ENCODE measurements at regions not wholly inside any gene's neighbourhood (a gene's known extent, or its start where the extent isn't known, plus 50 kb on each side); places are given as distances from the start of the nearest gene placed in this dataset.

GRCh38 chr10:130781206-130781605 is 530.3 kb downstream of the TCERG1L start:
- ChIA-PET POLR2A (no interaction called here), CTCF (no interaction called here)
- Mint-ChIP-seq H3K4me1 (no peaks in the 10 kb centered on the region), H3K36me3 (no peaks in the 10 kb centered on the region), H3K27ac (no peak overlapping the region), H3K27me3 (no peaks in the 10 kb centered on the region), H3K4me3 (no peak overlapping the region), H3K9me3 (peaks cover 0 to 4% (median 0%) of the 10 kb centered on the region in 3 donors)
- no peaks in the 10 kb centered on the region for H3K9me3 ChIP-seq
- H3K27ac ChIP-seq (ENCODE audit: low read length): no peak overlapping the region
- no peaks in the 10 kb centered on the region for H3K36me3 ChIP-seq (ENCODE audit: control insufficient read depth in 2 of 2, extremely low read depth in 1 of 2, insufficient read depth in 1 of 2, low read length in 1 of 2)
- no peaks in the 10 kb centered on the region for H3K27me3 ChIP-seq (replicated peaks in 1 of 2; ENCODE audit: control insufficient read depth in 2 of 2, extremely low read depth in 1 of 2, insufficient read depth in 2 of 2, low read length in 1 of 2)
- 73% methylated on average over 6 of the region's 8 CpGs for WGBS (ENCODE audit: insufficient coverage)
- no peak for ATAC-seq (replicated peaks in 1 of 4)
- DNase-seq: no peak
- H3K4me1 ChIP-seq (ENCODE audit: control insufficient read depth in 1 of 2, extremely low read depth in 1 of 2, insufficient read depth in 2 of 2, low read length in 2 of 2): no peaks in the 10 kb centered on the region
- H3K4me3 ChIP-seq (ENCODE audit: control insufficient read depth in 1 of 2, extremely low read depth in 1 of 2, low read length in 1 of 2): no peak overlapping the region

- H3K9me3 Mint-ChIP-seq: peaks cover 0 to under 1% (median 0%) of the 10 kb centered on the region in 3 donors
- no peak for ATAC-seq (replicated peaks in 1 of 4)
- no peak overlapping the region for H3K27ac Mint-ChIP-seq
- no peaks in the 10 kb centered on the region for H3K9me3 ChIP-seq
- H3K4me3 ChIP-seq (ENCODE audit: control insufficient read depth in 1 of 2, extremely low read depth in 1 of 2, low read length in 1 of 2): no peak overlapping the region
- ChIA-PET CTCF (no interaction called here), POLR2A (no interaction called here)
- no peaks in the 10 kb centered on the region for H3K36me3 Mint-ChIP-seq
- no peak for DNase-seq
- H3K27me3 Mint-ChIP-seq: no peaks in the 10 kb centered on the region
- H3K4me1 Mint-ChIP-seq: no peaks in the 10 kb centered on the region
- H3K27me3 ChIP-seq (replicated peaks in 1 of 2; ENCODE audit: control insufficient read depth in 2 of 2, extremely low read depth in 1 of 2, insufficient read depth in 2 of 2, low read length in 1 of 2): no peaks in the 10 kb centered on the region
- H3K27ac ChIP-seq (ENCODE audit: low read length): no peak overlapping the region
- no peak overlapping the region for H3K4me3 Mint-ChIP-seq
- WGBS (ENCODE audit: insufficient coverage): 78% methylated on average over 1 of the region's 7 CpGs
- H3K4me1 ChIP-seq (ENCODE audit: control insufficient read depth in 1 of 2, extremely low read depth in 1 of 2, insufficient read depth in 2 of 2, low read length in 2 of 2): no peaks in the 10 kb centered on the region
- H3K36me3 ChIP-seq (ENCODE audit: control insufficient read depth in 2 of 2, extremely low read depth in 1 of 2, insufficient read depth in 1 of 2, low read length in 1 of 2): no peaks in the 10 kb centered on the region
These were observed 529.9 kb downstream of the TCERG1L start for GRCh38 chr10:130781623-130782022.

GRCh38 chr10:130782467-130782866 is 529.1 kb downstream of the TCERG1L start:
- H3K27me3 ChIP-seq (replicated peaks in 1 of 2; ENCODE audit: control insufficient read depth in 2 of 2, extremely low read depth in 1 of 2, insufficient read depth in 2 of 2, low read length in 1 of 2): no peaks in the 10 kb centered on the region
- ATAC-seq (replicated peaks in 1 of 4): no peak
- no peak overlapping the region for H3K4me3 ChIP-seq (ENCODE audit: control insufficient read depth in 1 of 2, extremely low read depth in 1 of 2, low read length in 1 of 2)
- H3K36me3 Mint-ChIP-seq: no peaks in the 10 kb centered on the region
- no peak for DNase-seq
- WGBS (ENCODE audit: insufficient coverage): 66% methylated on average over 11 of the region's 11 CpGs
- CTCF ChIA-PET: interaction anchor here in 1 of 2 donors (0.9 kb wide), 1 partner anchor 8 kb away, joined by 3 read pairs; no protein-coding TSS in a partner anchor
- H3K27ac Mint-ChIP-seq: no peak overlapping the region
- H3K4me3 Mint-ChIP-seq: no peak overlapping the region
- POLR2A ChIA-PET: no interaction called here
- H3K4me1 ChIP-seq (ENCODE audit: control insufficient read depth in 1 of 2, extremely low read depth in 1 of 2, insufficient read depth in 2 of 2, low read length in 2 of 2): no peaks in the 10 kb centered on the region
- H3K36me3 ChIP-seq (ENCODE audit: control insufficient read depth in 2 of 2, extremely low read depth in 1 of 2, insufficient read depth in 1 of 2, low read length in 1 of 2): no peaks in the 10 kb centered on the region
- no peaks in the 10 kb centered on the region for H3K4me1 Mint-ChIP-seq
- no peaks in the 10 kb centered on the region for H3K9me3 Mint-ChIP-seq
- no peak overlapping the region for H3K27ac ChIP-seq (ENCODE audit: low read length)
- no peaks in the 10 kb centered on the region for H3K9me3 ChIP-seq
- no peaks in the 10 kb centered on the region for H3K27me3 Mint-ChIP-seq

- Histone ChIP-seq H3K36me3 (ENCODE audit: control insufficient read depth in 2 of 2, extremely low read depth in 1 of 2, insufficient read depth in 1 of 2, low read length in 1 of 2) (no peaks in the 10 kb centered on the region), H3K9me3 (no peaks in the 10 kb centered on the region), H3K27me3 (replicated peaks in 1 of 2; ENCODE audit: control insufficient read depth in 2 of 2, extremely low read depth in 1 of 2, insufficient read depth in 2 of 2, low read length in 1 of 2) (no peaks in the 10 kb centered on the region), H3K4me3 (ENCODE audit: control insufficient read depth in 1 of 2, extremely low read depth in 1 of 2, low read length in 1 of 2) (no peak overlapping the region), H3K27ac (ENCODE audit: low read length) (no peak overlapping the region), H3K4me1 (ENCODE audit: control insufficient read depth in 1 of 2, extremely low read depth in 1 of 2, insufficient read depth in 2 of 2, low read length in 2 of 2) (no peaks in the 10 kb centered on the region)
- Mint-ChIP-seq H3K36me3 (no peaks in the 10 kb centered on the region), H3K4me3 (no peak overlapping the region), H3K27me3 (no peaks in the 10 kb centered on the region), H3K9me3 (no peaks in the 10 kb centered on the region), H3K27ac (no peak overlapping the region), H3K4me1 (no peaks in the 10 kb centered on the region)
- CTCF ChIA-PET: no interaction called here
- DNase-seq: no peak
- WGBS (ENCODE audit: insufficient coverage): 80% methylated on average over 8 of the region's 12 CpGs
- no peak for ATAC-seq (replicated peaks in 1 of 4)
- POLR2A ChIA-PET: no interaction called here
These were observed 527.2 kb downstream of the TCERG1L start for GRCh38 chr10:130784326-130784725.

- Histone ChIP-seq H3K36me3 (ENCODE audit: control insufficient read depth in 2 of 2, extremely low read depth in 1 of 2, insufficient read depth in 1 of 2, low read length in 1 of 2) (no peaks in the 10 kb centered on the region), H3K27ac (ENCODE audit: low read length) (no peak overlapping the region), H3K9me3 (no peaks in the 10 kb centered on the region), H3K4me1 (ENCODE audit: control insufficient read depth in 1 of 2, extremely low read depth in 1 of 2, insufficient read depth in 2 of 2, low read length in 2 of 2) (no peaks in the 10 kb centered on the region), H3K27me3 (replicated peaks in 1 of 2; ENCODE audit: control insufficient read depth in 2 of 2, extremely low read depth in 1 of 2, insufficient read depth in 2 of 2, low read length in 1 of 2) (no peaks in the 10 kb centered on the region), H3K4me3 (ENCODE audit: control insufficient read depth in 1 of 2, extremely low read depth in 1 of 2, low read length in 1 of 2) (no peak overlapping the region)
- H3K27me3 Mint-ChIP-seq: no peaks in the 10 kb centered on the region
- CTCF ChIA-PET: no interaction called here
- no peak overlapping the region for H3K4me3 Mint-ChIP-seq
- no peaks in the 10 kb centered on the region for H3K9me3 Mint-ChIP-seq
- no peak for ATAC-seq (replicated peaks in 1 of 4)
- no peak for DNase-seq
- H3K4me1 Mint-ChIP-seq: no peaks in the 10 kb centered on the region
- H3K36me3 Mint-ChIP-seq: no peaks in the 10 kb centered on the region
- no peak overlapping the region for H3K27ac Mint-ChIP-seq
- 81% methylated on average over 18 of the region's 20 CpGs for WGBS (ENCODE audit: insufficient coverage)
- POLR2A ChIA-PET: no interaction called here
These were observed 525.1 kb downstream of the TCERG1L start for GRCh38 chr10:130786365-130786966.

GRCh38 chr10:130787243-130787642 is 524.3 kb downstream of the TCERG1L start:
- no peaks in the 10 kb centered on the region for H3K36me3 ChIP-seq (ENCODE audit: control insufficient read depth in 2 of 2, extremely low read depth in 1 of 2, insufficient read depth in 1 of 2, low read length in 1 of 2)
- no peaks in the 10 kb centered on the region for H3K27me3 ChIP-seq (replicated peaks in 1 of 2; ENCODE audit: control insufficient read depth in 2 of 2, extremely low read depth in 1 of 2, insufficient read depth in 2 of 2, low read length in 1 of 2)
- 44% methylated on average over 2 of the region's 3 CpGs for WGBS (ENCODE audit: insufficient coverage)
- H3K9me3 Mint-ChIP-seq: no peaks in the 10 kb centered on the region
- POLR2A ChIA-PET: no interaction called here
- no peaks in the 10 kb centered on the region for H3K27me3 Mint-ChIP-seq
- H3K27ac ChIP-seq (ENCODE audit: low read length): no peak overlapping the region
- no peak for DNase-seq
- H3K4me3 Mint-ChIP-seq: no peak overlapping the region
- ATAC-seq (replicated peaks in 1 of 4): no peak
- CTCF ChIA-PET: no interaction called here
- H3K4me3 ChIP-seq (ENCODE audit: control insufficient read depth in 1 of 2, extremely low read depth in 1 of 2, low read length in 1 of 2): no peak overlapping the region
- no peaks in the 10 kb centered on the region for H3K36me3 Mint-ChIP-seq
- no peaks in the 10 kb centered on the region for H3K9me3 ChIP-seq
- no peak overlapping the region for H3K27ac Mint-ChIP-seq
- no peaks in the 10 kb centered on the region for H3K4me1 ChIP-seq (ENCODE audit: control insufficient read depth in 1 of 2, extremely low read depth in 1 of 2, insufficient read depth in 2 of 2, low read length in 2 of 2)
- no peaks in the 10 kb centered on the region for H3K4me1 Mint-ChIP-seq

- no peaks in the 10 kb centered on the region for H3K4me1 Mint-ChIP-seq
- H3K9me3 Mint-ChIP-seq: no peaks in the 10 kb centered on the region
- CTCF ChIA-PET: no interaction called here
- no peaks in the 10 kb centered on the region for H3K4me1 ChIP-seq (ENCODE audit: control insufficient read depth in 1 of 2, extremely low read depth in 1 of 2, insufficient read depth in 2 of 2, low read length in 2 of 2)
- WGBS (ENCODE audit: insufficient coverage): 65% methylated on average over 4 of the region's 4 CpGs
- no peak overlapping the region for H3K27ac Mint-ChIP-seq
- no peaks in the 10 kb centered on the region for H3K9me3 ChIP-seq
- H3K4me3 ChIP-seq (ENCODE audit: control insufficient read depth in 1 of 2, extremely low read depth in 1 of 2, low read length in 1 of 2): no peak overlapping the region
- H3K36me3 ChIP-seq (ENCODE audit: control insufficient read depth in 2 of 2, extremely low read depth in 1 of 2, insufficient read depth in 1 of 2, low read length in 1 of 2): no peaks in the 10 kb centered on the region
- H3K4me3 Mint-ChIP-seq: no peak overlapping the region
- H3K27me3 Mint-ChIP-seq: no peaks in the 10 kb centered on the region
- H3K27me3 ChIP-seq (replicated peaks in 1 of 2; ENCODE audit: control insufficient read depth in 2 of 2, extremely low read depth in 1 of 2, insufficient read depth in 2 of 2, low read length in 1 of 2): no peaks in the 10 kb centered on the region
- H3K36me3 Mint-ChIP-seq: no peaks in the 10 kb centered on the region
- DNase-seq (no peak), ATAC-seq (replicated peaks in 1 of 4) (no peak)
- POLR2A ChIA-PET: no interaction called here
- no peak overlapping the region for H3K27ac ChIP-seq (ENCODE audit: low read length)
These were observed 523.7 kb downstream of the TCERG1L start for GRCh38 chr10:130787821-130788220.

All from T-cell (primary cell).